Fibroblast of lung (primary cell): ENCODE measurements at regions not wholly inside any gene's neighbourhood (a gene's known extent, or its start where the extent isn't known, plus 50 kb on each side); places are given as distances from the start of the nearest gene placed in this dataset.

Experiments
- EZH2 ChIP-seq: IDR thresholded peaks from 2 replicates; pipeline ENCODE4 v1.5.1; 2012; ENCODE audit warnings: low read length, control low read depth, mild to moderate bottlenecking; ENCODE audit errors: missing control alignments
- TF ChIP-seq, protein P1 (sequence below), 2 donors: IDR thresholded peaks in 1 of 2; conservative IDR thresholded peaks in 1 of 2; 1 replicate in 1 of 2; 2 replicates in 1 of 2; pipeline ENCODE4 v1.5.1; 2011 to 2012; ENCODE audit warnings: low read length in 2 of 2, control low read depth in 1 of 2, inconsistent platforms in 1 of 2, low read depth in 1 of 2, mild to moderate bottlenecking in 1 of 2

DNA sequence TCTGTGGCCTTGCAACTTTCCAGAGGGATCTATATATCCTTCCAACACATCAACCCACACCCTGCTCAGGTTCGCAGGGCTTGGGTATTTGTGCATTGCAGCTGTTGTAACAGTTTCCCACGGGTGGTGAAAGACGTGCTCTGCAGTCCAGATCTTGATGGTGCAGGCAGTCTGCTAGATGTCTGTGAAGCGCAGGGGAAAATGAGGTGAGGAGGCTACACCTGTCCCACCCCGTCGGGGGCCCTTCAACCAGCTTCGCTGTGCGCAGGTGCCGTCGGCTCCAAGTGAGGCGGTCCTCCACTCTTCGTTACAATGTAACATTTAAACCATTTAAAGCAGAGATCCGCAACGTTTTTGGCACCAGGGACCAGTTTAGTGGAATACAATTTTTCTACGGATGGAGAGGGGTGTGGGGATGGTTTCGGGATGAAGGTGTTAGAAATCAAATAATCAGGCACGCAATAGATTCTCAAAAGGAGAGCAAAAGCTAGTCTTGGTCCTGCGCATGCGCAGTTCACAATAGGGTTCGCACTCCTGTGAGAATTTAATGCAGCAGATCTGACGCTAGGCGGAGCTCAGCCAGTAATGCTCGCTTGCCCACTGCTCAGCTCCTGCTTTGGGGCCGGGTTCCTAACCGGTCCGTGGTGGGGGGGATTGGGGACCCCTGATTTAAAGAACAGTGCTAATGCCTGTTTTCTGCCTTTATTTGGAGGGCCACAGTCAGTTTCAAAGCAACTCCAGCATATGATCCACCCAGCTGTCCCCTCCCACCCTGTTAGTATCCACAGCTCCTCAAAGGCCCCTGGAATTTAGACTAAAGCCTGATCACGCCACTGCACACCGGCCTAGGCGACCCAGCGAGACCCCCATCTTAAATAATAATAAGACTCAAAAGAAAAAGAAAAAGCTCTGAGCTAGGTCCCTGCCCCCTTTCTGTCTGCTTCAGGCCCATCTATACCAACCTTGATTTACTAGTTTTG is 97.1 kb upstream of the SELENOP start:
- TF ChIP-seq, protein P1, sequence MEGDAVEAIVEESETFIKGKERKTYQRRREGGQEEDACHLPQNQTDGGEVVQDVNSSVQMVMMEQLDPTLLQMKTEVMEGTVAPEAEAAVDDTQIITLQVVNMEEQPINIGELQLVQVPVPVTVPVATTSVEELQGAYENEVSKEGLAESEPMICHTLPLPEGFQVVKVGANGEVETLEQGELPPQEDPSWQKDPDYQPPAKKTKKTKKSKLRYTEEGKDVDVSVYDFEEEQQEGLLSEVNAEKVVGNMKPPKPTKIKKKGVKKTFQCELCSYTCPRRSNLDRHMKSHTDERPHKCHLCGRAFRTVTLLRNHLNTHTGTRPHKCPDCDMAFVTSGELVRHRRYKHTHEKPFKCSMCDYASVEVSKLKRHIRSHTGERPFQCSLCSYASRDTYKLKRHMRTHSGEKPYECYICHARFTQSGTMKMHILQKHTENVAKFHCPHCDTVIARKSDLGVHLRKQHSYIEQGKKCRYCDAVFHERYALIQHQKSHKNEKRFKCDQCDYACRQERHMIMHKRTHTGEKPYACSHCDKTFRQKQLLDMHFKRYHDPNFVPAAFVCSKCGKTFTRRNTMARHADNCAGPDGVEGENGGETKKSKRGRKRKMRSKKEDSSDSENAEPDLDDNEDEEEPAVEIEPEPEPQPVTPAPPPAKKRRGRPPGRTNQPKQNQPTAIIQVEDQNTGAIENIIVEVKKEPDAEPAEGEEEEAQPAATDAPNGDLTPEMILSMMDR (conservative IDR thresholded peaks at IDR 0.05 in 1 of 2, IDR thresholded peaks at IDR 0.05 in 1 of 2; ENCODE audit: low read depth in 1 of 2, low read length in 2 of 2): peak; percentile 81 to 84
- peak; percentile 65 for TF ChIP-seq EZH2
